ENCODE measurements at regions not wholly inside any gene's neighbourhood (a gene's known extent, or its start where the extent isn't known, plus 50 kb on each side); places are given as distances from the start of the nearest gene placed in this dataset.
"Not testable (repeated sequence)": the region's sequence is repeated elsewhere in the genome, so short reads cannot be mapped to it uniquely, and the experiment has no call there.

GRCh38 chr4:77220828-77221613, 64.0 kb downstream of the CCNG2 start:
- ATAC-seq (no peak), DNase-seq (no peak)
- H3K9me3 Mint-ChIP-seq = no peaks in the 10 kb centered on the region
- H3K27me3 Mint-ChIP-seq = peaks cover 6% of the 10 kb centered on the region
- H3K4me1 Mint-ChIP-seq = no peaks in the 10 kb centered on the region
- H3K27ac Mint-ChIP-seq = no peak overlapping the region
- H3K4me3 Mint-ChIP-seq = no peak overlapping the region

GRCh38 chr4:77225022-77225421, 68.0 kb downstream of the CCNG2 start:
- ATAC-seq (no peak), DNase-seq (no peak)
- no peak overlapping the region for H3K27ac Mint-ChIP-seq
- peaks cover 4 to 19% of the 10 kb centered on the region in 2 donors for H3K9me3 Mint-ChIP-seq
- H3K4me3 Mint-ChIP-seq = no peak overlapping the region
- no peaks in the 10 kb centered on the region for H3K4me1 Mint-ChIP-seq
- no peaks in the 10 kb centered on the region for H3K27me3 Mint-ChIP-seq

GRCh38 chr4:77226939-77227705, 70.1 kb downstream of the CCNG2 start:
- DNase-seq (no peak), ATAC-seq (no peak)
- H3K27ac Mint-ChIP-seq = peak overlapping the region in 1 of 2 donors; percentile 17
- peaks cover 4 to 19% of the 10 kb centered on the region in 2 donors for H3K9me3 Mint-ChIP-seq
- H3K4me3 Mint-ChIP-seq = no peak overlapping the region
- no peaks in the 10 kb centered on the region for H3K27me3 Mint-ChIP-seq
- H3K4me1 Mint-ChIP-seq = no peaks in the 10 kb centered on the region

GRCh38 chr4:77229433-77229832, 72.4 kb downstream of the CCNG2 start:
- ATAC-seq (no peak), DNase-seq (no peak)
- no peak overlapping the region for H3K4me3 Mint-ChIP-seq
- peaks cover 4 to 19% of the 10 kb centered on the region in 2 donors for H3K9me3 Mint-ChIP-seq
- H3K4me1 Mint-ChIP-seq = no peaks in the 10 kb centered on the region
- peak overlapping the region in 1 of 2 donors; percentile 56 for H3K27ac Mint-ChIP-seq
- H3K27me3 Mint-ChIP-seq = no peaks in the 10 kb centered on the region

- Mint-ChIP-seq H3K27ac (no peak overlapping the region), H3K27me3 (peaks cover 7% of the 10 kb centered on the region), H3K4me3 (no peak overlapping the region), H3K4me1 (no peaks in the 10 kb centered on the region), H3K9me3 (peaks cover 4 to 7% of the 10 kb centered on the region in 2 donors)
- DNase-seq = no peak
- ATAC-seq = no peak
Observed at GRCh38 chr4:77232653-77233052, 75.6 kb downstream of the CCNG2 start.

GRCh38 chr4:77235289-77235854, 78.4 kb downstream of the CCNG2 start:
- H3K27ac Mint-ChIP-seq = no peak overlapping the region
- H3K9me3 Mint-ChIP-seq = no peaks in the 10 kb centered on the region
- ATAC-seq (no peak), DNase-seq (no peak)
- no peak overlapping the region for H3K4me3 Mint-ChIP-seq
- H3K4me1 Mint-ChIP-seq = no peaks in the 10 kb centered on the region
- H3K27me3 Mint-ChIP-seq = peaks cover 11% of the 10 kb centered on the region

GRCh38 chr4:77236806-77237205, 79.8 kb downstream of the CCNG2 start:
- Mint-ChIP-seq H3K27me3 (peaks cover 17% of the 10 kb centered on the region), H3K4me1 (no peaks in the 10 kb centered on the region), H3K9me3 (no peaks in the 10 kb centered on the region), H3K27ac (no peak overlapping the region), H3K4me3 (no peak overlapping the region)
- no peak for DNase-seq
- no peak for ATAC-seq

- Mint-ChIP-seq H3K4me3 (no peak overlapping the region), H3K4me1 (no peaks in the 10 kb centered on the region), H3K27me3 (peaks cover 17% of the 10 kb centered on the region), H3K9me3 (no peaks in the 10 kb centered on the region), H3K27ac (no peak overlapping the region)
- peak; percentile 79 for ATAC-seq
- peak; percentile 54 to 66 for DNase-seq
Observed at GRCh38 chr4:77240469-77241066, 83.6 kb downstream of the CCNG2 start.

DNA sequence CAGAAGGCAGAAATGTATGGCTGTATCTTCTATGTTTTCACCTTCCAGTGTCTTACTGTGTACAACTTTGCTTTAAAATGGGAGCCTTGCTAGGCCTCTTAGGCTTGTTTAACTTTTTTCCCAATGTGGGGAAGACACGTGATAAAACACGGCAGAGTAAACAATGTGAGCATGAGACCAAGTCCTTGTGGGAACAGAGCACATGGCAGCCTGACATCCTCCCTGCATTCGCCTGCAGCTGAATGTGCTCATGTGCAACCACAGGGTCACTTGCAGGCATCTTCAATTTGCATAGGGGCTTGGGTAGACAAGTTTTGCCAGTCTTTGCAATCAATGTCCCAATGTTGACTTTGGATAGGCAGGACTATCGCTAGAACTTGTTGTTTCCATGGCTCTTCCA, 91.8 kb downstream of the CCNG2 start:
- H3K4me3 Mint-ChIP-seq = no peak overlapping the region
- H3K9me3 Mint-ChIP-seq = no peaks in the 10 kb centered on the region
- no peaks in the 10 kb centered on the region for H3K4me1 Mint-ChIP-seq
- ATAC-seq (no peak), DNase-seq (no peak)
- no peak overlapping the region for H3K27ac Mint-ChIP-seq
- H3K27me3 Mint-ChIP-seq = peaks cover 10% of the 10 kb centered on the region

- DNase-seq = no peak
- peaks cover 10% of the 10 kb centered on the region for H3K27me3 Mint-ChIP-seq
- no peaks in the 10 kb centered on the region for H3K9me3 Mint-ChIP-seq
- ATAC-seq = no peak
- no peaks in the 10 kb centered on the region for H3K4me1 Mint-ChIP-seq
- H3K27ac Mint-ChIP-seq = no peak overlapping the region
- no peak overlapping the region for H3K4me3 Mint-ChIP-seq
Observed at GRCh38 chr4:77251751-77252150, 94.7 kb downstream of the CCNG2 start.

- H3K9me3 Mint-ChIP-seq = peaks cover 0 to 13% of the 10 kb centered on the region in 2 donors
- no peaks in the 10 kb centered on the region for H3K4me1 Mint-ChIP-seq
- no peak overlapping the region for H3K27ac Mint-ChIP-seq
- no peaks in the 10 kb centered on the region for H3K27me3 Mint-ChIP-seq
- H3K4me3 Mint-ChIP-seq = no peak overlapping the region
- DNase-seq (no peak), ATAC-seq (no peak)
Observed at GRCh38 chr4:77263247-77263646, 106.2 kb downstream of the CCNG2 start.

DNA sequence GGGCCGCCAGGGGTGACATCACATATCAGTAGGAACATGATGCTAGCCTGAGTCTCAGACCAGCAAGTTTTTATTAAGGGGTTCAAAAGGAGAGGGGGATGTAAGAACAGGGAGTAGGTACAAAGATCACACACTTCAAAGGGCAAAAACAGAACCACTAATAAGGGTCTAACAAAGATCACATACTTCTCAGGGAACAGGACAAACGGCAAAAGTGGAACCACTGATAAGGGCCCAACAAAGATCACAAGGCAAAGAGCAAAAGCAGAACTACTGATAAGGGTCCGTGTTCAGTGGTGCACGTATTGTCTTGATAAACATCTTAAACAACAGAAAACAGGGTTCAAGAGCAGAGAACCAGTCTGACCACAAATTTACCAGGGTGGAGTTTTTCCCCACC, 107.0 kb downstream of the CCNG2 start:
- H3K27me3 Mint-ChIP-seq, H3K4me3 Mint-ChIP-seq, DNase-seq, ATAC-seq, H3K4me1 Mint-ChIP-seq, H3K27ac Mint-ChIP-seq: not testable (repeated sequence)
- peaks cover 0 to 11% of the 10 kb centered on the region in 2 donors for H3K9me3 Mint-ChIP-seq

- Mint-ChIP-seq H3K9me3 (peaks cover 0 to 11% of the 10 kb centered on the region in 2 donors), H3K27me3 (no peaks in the 10 kb centered on the region), H3K27ac (no peak overlapping the region), H3K4me1 (no peaks in the 10 kb centered on the region), H3K4me3 (no peak overlapping the region)
- ATAC-seq (no peak), DNase-seq (no peak)
Observed at GRCh38 chr4:77264826-77265225, 107.8 kb downstream of the CCNG2 start.

DNA sequence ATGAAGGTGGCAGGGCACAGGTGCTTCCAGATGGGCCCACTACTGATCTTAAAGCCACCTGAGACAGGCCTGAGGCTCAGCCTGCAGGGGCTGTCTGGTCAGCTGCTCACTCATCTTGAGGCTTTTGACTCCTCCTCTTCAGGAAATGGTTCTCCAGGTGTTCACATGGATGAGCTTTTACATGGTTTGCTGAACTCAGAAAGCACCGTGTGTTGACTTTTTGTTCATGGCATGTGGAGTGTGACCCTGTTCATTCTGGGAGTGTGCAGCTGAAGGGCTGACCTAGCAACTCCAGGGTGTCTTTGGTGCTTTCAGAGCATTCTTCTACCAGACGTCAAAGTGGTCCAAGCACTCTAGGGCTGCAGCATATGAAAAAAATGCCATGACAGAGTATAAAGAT, 111.1 kb downstream of the CCNG2 start:
- no peaks in the 10 kb centered on the region for H3K4me1 Mint-ChIP-seq
- H3K4me3 Mint-ChIP-seq = no peak overlapping the region
- H3K27me3 Mint-ChIP-seq = no peaks in the 10 kb centered on the region
- DNase-seq = no peak
- peaks cover 0 to 11% of the 10 kb centered on the region in 2 donors for H3K9me3 Mint-ChIP-seq
- no peak for ATAC-seq
- H3K27ac Mint-ChIP-seq = no peak overlapping the region

DNA sequence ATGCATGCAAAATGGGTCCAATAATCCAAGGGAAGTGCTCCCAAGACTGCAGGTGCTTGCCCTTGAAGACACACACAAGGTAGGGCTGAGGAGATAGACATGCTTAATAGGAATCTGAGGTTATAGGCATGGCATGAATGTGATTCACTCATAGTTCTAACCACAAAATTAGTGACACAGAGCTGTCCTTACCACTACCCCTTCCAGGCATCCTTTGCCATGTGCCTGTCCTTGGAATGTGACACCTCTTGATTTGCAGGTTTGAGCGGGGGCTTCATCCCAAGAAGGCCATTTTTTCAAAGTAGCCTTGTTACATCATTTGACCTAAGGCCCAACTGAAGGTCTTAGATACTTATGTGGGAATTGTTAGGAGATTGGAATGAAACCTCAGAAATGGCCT, 112.5 kb downstream of the CCNG2 start:
- Mint-ChIP-seq H3K27me3 (no peaks in the 10 kb centered on the region), H3K27ac (no peak overlapping the region), H3K4me3 (no peak overlapping the region), H3K4me1 (no peaks in the 10 kb centered on the region), H3K9me3 (peaks cover 0 to under 1% of the 10 kb centered on the region in 2 donors)
- ATAC-seq (no peak), DNase-seq (no peak)

GRCh38 chr4:77273412-77273811, 116.4 kb downstream of the CCNG2 start:
- ATAC-seq = no peak
- no peak overlapping the region for H3K4me3 Mint-ChIP-seq
- H3K27me3 Mint-ChIP-seq = no peaks in the 10 kb centered on the region
- no peak overlapping the region for H3K27ac Mint-ChIP-seq
- H3K9me3 Mint-ChIP-seq = peaks cover 0 to 6% of the 10 kb centered on the region in 2 donors
- no peaks in the 10 kb centered on the region for H3K4me1 Mint-ChIP-seq
- no peak for DNase-seq

Data from stimulated activated naive CD8-positive, alpha-beta T cell treated with anti-CD3 and anti-CD28 coated beads, Interleukin-15, amount 100 ng/mL, for 72 hours (primary cell).